Astrocyte (in vitro differentiated cells and primary cell): ENCODE measurements at regions not wholly inside any gene's neighbourhood (a gene's known extent, or its start where the extent isn't known, plus 50 kb on each side); places are given as distances from the start of the nearest gene placed in this dataset.
"Not testable (repeated sequence)": the region's sequence is repeated elsewhere in the genome, so short reads cannot be mapped to it uniquely, and the experiment has no call there.

Experiments used
- CTCF ChIP-seq: IDR thresholded peaks from 2 replicates; pipeline ENCODE4 v1.5.1; 2011; ENCODE audit warnings: low read depth, mild to moderate bottlenecking, inconsistent platforms, low read length, moderate library complexity; ENCODE audit not compliant: insufficient read depth
- EZH2 ChIP-seq: IDR thresholded peaks from 2 replicates; pipeline ENCODE4 v1.6.1; 2012; ENCODE audit warnings: mild to moderate bottlenecking, low read length, inconsistent platforms; ENCODE audit not compliant: insufficient read depth

GRCh38 chr10:33028515-33028914 is 70.5 kb upstream of the ITGB1 start:
- not testable (repeated sequence) for TF ChIP-seq CTCF, EZH2
